RWPE2 (cell line): ENCODE measurements at regions not wholly inside any gene's neighbourhood (a gene's known extent, or its start where the extent isn't known, plus 50 kb on each side); places are given as distances from the start of the nearest gene placed in this dataset.

Experiments used
- ATAC-seq: fragments of 200-7000 bp; cut with Tn5 transposase; 3 replicates; pipeline ENCODE4 v1.9.1; 2021; ENCODE audit warnings: low read depth
- DNase-seq: peaks from one replicate; pipeline ENCODE4 v3.0.0-alpha.2; 2020; ENCODE audit warnings: low spot score
- H3K27ac ChIP-seq: fragments of 450-650 bp; 2 replicates; pipeline ENCODE4 v1.5.1; 2017; ENCODE audit warnings: mild to moderate bottlenecking; ENCODE audit not compliant: poor library complexity, severe bottlenecking
- H3K27me3 ChIP-seq: fragments of 250-450 bp; sonication (Bioruptor Pico); 2 replicates; pipeline ENCODE4 v1.5.1; 2021; ENCODE audit warnings: mild to moderate bottlenecking, moderate library complexity; ENCODE audit not compliant: insufficient read depth, poor library complexity, severe bottlenecking
- H3K36me3 ChIP-seq: fragments of 250-450 bp; sonication (Bioruptor Pico); 2 replicates; pipeline ENCODE4 v1.5.1; 2020; ENCODE audit warnings: low read depth, mild to moderate bottlenecking, moderate library complexity
- H3K4me1 ChIP-seq: fragments of 250-450 bp; sonication (Bioruptor Pico); 2 replicates; pipeline ENCODE4 v1.5.1; 2021; ENCODE audit warnings: mild to moderate bottlenecking, moderate library complexity; ENCODE audit not compliant: insufficient read depth, poor library complexity, severe bottlenecking
- H3K4me3 ChIP-seq: fragments of 250-450 bp; sonication (Bioruptor Pico); 2 replicates; pipeline ENCODE4 v1.5.1; 2021; ENCODE audit warnings: mild to moderate bottlenecking, moderate library complexity; ENCODE audit not compliant: severe bottlenecking
- H3K9me3 ChIP-seq: fragments of 250-450 bp; sonication (Bioruptor Pico); 2 replicates; pipeline ENCODE4 v1.5.1; 2021; ENCODE audit warnings: mild to moderate bottlenecking, moderate library complexity; ENCODE audit not compliant: severe bottlenecking
- TF ChIP-seq, protein P1 (sequence below): fragments of 450-650 bp; IDR thresholded peaks from one replicate; pipeline ENCODE4 v1.5.1; 2017; ENCODE audit warnings: mild to moderate bottlenecking, moderate library complexity; ENCODE audit not compliant: poor library complexity, severe bottlenecking

DNA sequence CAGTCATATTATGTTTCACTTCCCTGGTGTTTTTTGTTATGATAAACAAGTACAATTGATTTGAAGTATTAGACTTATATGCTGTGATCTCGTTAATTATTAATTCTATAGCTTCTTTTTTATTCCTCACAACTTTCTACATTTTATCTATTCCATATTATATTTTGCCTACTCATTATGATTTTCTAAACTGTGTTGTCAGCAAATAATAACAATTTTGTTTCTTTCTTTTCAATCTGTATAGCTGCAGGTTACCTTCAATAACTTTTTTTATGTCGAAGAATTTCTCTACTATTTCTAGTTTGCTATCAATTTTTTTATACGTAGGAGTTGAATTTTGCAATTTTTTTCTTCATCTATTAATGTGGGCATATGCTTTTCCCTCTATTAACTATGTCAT is 304.4 kb downstream of the PCDH17 start:
- Histone ChIP-seq H3K4me1 (no peaks in the 10 kb centered on the region), H3K27me3 (no peaks in the 10 kb centered on the region), H3K27ac (no peak overlapping the region), H3K36me3 (no peaks in the 10 kb centered on the region), H3K9me3 (no peaks in the 10 kb centered on the region), H3K4me3 (no peak overlapping the region)
- ATAC-seq: no peak
- no peak for DNase-seq
- TF ChIP-seq, protein P1, sequence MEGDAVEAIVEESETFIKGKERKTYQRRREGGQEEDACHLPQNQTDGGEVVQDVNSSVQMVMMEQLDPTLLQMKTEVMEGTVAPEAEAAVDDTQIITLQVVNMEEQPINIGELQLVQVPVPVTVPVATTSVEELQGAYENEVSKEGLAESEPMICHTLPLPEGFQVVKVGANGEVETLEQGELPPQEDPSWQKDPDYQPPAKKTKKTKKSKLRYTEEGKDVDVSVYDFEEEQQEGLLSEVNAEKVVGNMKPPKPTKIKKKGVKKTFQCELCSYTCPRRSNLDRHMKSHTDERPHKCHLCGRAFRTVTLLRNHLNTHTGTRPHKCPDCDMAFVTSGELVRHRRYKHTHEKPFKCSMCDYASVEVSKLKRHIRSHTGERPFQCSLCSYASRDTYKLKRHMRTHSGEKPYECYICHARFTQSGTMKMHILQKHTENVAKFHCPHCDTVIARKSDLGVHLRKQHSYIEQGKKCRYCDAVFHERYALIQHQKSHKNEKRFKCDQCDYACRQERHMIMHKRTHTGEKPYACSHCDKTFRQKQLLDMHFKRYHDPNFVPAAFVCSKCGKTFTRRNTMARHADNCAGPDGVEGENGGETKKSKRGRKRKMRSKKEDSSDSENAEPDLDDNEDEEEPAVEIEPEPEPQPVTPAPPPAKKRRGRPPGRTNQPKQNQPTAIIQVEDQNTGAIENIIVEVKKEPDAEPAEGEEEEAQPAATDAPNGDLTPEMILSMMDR: no peak

DNA sequence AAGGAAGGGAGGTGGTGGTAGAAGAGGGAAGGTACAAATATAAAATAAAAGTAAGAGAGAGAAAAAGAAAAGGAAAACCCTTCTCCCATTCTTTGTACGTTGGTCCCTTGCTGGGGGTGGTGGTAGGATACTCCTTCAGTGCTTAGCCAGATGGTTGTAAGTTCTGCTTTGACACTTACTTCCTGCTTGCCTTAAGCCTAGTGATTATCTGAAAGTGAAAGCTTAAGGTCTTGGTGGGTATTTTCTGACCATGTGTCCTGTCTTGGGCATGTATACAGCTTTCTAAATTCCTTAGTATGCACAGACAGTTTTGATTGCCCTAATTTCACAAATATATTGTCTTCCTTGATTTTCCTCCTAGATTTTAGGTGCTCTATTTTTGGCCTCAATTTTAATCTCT is 314.8 kb downstream of the PCDH17 start:
- Histone ChIP-seq H3K4me3 (no peak overlapping the region), H3K9me3 (no peaks in the 10 kb centered on the region), H3K4me1 (peaks cover 12% of the 10 kb centered on the region), H3K36me3 (no peaks in the 10 kb centered on the region), H3K27ac (no peak overlapping the region), H3K27me3 (no peaks in the 10 kb centered on the region)
- DNase-seq (no peak), ATAC-seq (no peak)
- TF ChIP-seq, protein P1: no peak

DNA sequence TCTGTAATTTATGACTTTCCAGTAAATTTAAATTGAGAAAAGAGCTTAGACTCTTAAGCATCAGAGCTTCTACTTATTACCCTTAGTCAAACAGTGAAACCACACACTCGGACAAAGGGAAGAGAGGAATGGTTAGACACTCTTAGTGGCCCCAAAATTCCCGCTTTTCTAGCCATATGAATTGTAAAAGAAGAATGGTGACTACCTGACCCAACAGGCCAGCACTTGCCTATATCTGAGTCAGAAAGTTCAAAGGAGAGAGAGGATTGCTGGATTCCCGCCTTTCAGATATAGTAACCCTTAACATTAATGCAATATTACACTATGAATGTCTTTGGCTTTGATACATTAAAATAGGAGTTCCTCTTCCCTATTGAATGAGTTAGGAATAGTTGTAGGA is 317.3 kb downstream of the PCDH17 start:
- Histone ChIP-seq H3K36me3 (no peaks in the 10 kb centered on the region), H3K27me3 (no peaks in the 10 kb centered on the region), H3K4me3 (no peak overlapping the region), H3K9me3 (no peaks in the 10 kb centered on the region), H3K27ac (no peak overlapping the region), H3K4me1 (peaks cover 12% of the 10 kb centered on the region)
- DNase-seq: no peak
- peak; percentile 70 for ATAC-seq
- TF ChIP-seq, protein P1: no peak

DNA sequence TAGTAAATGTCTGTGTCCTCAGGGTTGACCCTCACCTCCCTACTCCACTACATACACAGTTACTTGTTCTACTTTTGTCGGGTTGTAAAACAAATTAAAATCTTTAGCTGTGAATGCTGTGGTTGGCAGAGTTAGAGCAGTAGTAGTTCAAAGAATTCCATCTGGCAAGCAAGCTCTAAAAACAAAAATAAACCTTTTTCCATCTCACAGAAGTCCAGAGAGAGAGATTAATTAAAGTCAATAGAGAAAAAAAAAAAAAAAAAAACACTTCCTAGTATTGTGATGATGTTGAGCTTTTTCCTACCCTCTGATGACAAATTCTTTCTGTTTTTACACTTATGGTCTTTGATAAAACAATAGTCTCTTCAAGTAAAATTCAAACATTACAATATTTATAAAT is 338.4 kb downstream of the PCDH17 start:
- Histone ChIP-seq H3K36me3 (no peaks in the 10 kb centered on the region), H3K4me1 (no peaks in the 10 kb centered on the region), H3K4me3 (no peak overlapping the region), H3K9me3 (no peaks in the 10 kb centered on the region), H3K27me3 (no peaks in the 10 kb centered on the region), H3K27ac (no peak overlapping the region)
- no peak for DNase-seq
- TF ChIP-seq, protein P1: no peak
- no peak for ATAC-seq

DNA sequence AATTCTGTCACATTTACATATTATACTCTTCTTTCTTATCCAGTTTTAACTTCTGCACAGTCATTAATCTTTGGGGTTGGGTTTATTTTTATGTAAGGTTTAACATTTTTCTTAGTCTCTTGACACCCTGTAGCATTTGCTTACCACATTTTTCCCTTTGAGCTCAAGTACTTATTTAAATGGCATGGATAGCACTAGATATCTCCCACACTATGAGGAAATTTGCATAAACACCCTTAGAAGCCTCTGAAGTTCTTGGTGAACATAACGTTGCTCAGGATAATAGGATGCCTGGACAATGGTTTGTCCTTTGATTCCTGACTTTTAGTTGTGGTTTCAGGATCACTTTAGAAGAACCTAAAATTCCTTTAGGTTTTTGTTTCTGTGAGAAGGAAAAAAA is 338.9 kb downstream of the PCDH17 start:
- no peaks in the 10 kb centered on the region for H3K27me3 ChIP-seq
- ATAC-seq (no peak), DNase-seq (no peak)
- H3K27ac ChIP-seq: no peak overlapping the region
- H3K4me1 ChIP-seq: no peaks in the 10 kb centered on the region
- H3K4me3 ChIP-seq: no peak overlapping the region
- no peaks in the 10 kb centered on the region for H3K36me3 ChIP-seq
- TF ChIP-seq, protein P1: no peak
- H3K9me3 ChIP-seq: no peaks in the 10 kb centered on the region
